GM23338 (cell line): ENCODE measurements at regions not wholly inside any gene's neighbourhood (a gene's known extent, or its start where the extent isn't known, plus 50 kb on each side); places are given as distances from the start of the nearest gene placed in this dataset.

ENCODE experiments used
- CTCF ChIP-seq, 2 experiments: fragments of 200-600 bp in 1 of 2; sonication (generic) in 1 of 2; conservative IDR thresholded peaks; 2 replicates each; pipeline versions ENCODE4 v1.5.1 to v1.6.1; 2016 to 2017; ENCODE audit warnings: antibody characterized with exemption in 2 of 2, low read depth in 2 of 2, mild to moderate bottlenecking in 2 of 2, moderate library complexity in 1 of 2
- EZH2 ChIP-seq: fragments of 200-600 bp; sonication (generic); IDR thresholded peaks from one replicate; pipeline ENCODE4 v1.8.0; 2017; ENCODE audit warnings: antibody characterized with exemption, mild to moderate bottlenecking, low read depth; ENCODE audit not compliant: unreplicated experiment
- EZH2phosphoT487 ChIP-seq: fragments of 200-600 bp; sonication (generic); IDR thresholded peaks from one replicate; pipeline ENCODE4 v1.8.1; 2018; ENCODE audit warnings: antibody characterized with exemption; ENCODE audit not compliant: unreplicated experiment
- JUNB ChIP-seq: IDR thresholded peaks from one replicate; pipeline ENCODE4 v1.6.1; 2016; ENCODE audit warnings: antibody characterized with exemption; ENCODE audit not compliant: unreplicated experiment
- POLR2AphosphoS5 ChIP-seq: IDR thresholded peaks from 2 replicates; pipeline ENCODE4 v1.6.1; 2016; ENCODE audit warnings: antibody characterized with exemption, low read depth
- STAT1 ChIP-seq: IDR thresholded peaks from one replicate; pipeline ENCODE4 v1.6.1; 2016; ENCODE audit warnings: antibody characterized with exemption; ENCODE audit not compliant: unreplicated experiment
- ZNF331 ChIP-seq: fragments of 250-450 bp; sonication (Bioruptor Pico); IDR thresholded peaks from 2 replicates; pipeline ENCODE4 v1.5.0; 2020; ENCODE audit warnings: low read depth, mild to moderate bottlenecking, moderate library complexity
- TF ChIP-seq, protein P1 (sequence below): IDR thresholded peaks from one replicate; pipeline ENCODE4 v1.6.1; 2018; ENCODE audit warnings: antibody characterized with exemption; ENCODE audit not compliant: unreplicated experiment

DNA sequence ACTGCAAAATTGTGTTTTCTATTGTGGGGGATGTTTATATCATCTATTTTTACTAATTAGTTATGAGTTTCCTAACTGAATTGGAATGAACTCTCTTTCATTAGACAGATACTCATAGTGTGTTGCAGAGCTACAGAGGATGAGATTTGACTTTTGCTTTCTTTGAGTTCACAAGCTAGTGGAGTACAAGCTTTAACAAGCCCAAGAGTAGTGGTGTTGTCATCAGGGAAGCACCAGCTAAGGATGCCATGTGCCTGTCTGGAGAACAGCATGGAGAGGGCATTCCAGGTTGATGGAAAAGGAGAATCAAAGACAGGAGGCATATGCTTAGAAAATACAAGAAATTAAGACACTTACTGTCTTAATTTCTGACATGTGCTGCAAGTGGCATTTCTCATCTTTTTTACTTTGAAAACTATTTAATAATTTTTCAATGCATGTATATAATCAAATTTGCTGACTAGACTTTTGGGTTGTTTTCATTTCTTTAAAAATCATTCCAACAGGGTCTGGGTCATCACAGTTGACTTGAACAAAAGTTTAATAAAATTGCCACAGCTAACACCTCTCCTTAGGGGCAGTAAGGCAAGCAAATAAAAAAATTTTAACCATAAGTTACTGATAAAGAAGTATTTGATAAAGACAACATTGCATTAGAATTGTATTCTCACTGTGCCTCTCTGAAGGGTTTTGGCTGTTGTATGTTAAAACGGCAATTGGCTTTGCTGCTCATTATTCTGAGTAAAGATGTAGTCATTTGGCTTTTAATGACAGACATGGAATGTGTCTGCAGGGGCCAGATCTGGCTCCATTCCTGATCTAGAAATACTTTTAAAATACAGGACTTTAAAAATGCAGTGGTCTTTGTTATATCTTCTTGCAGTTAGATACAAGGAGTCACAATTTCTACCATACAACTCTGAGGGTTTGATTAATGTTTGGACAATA lies 323.7 kb upstream of the CDH11 start:
- TF ChIP-seq CTCF (conservative IDR thresholded peaks at IDR 0.05; ENCODE audit: low read depth in 2 of 2) (no peak), EZH2phosphoT487 (no peak), EZH2 (no peak), STAT1 (no peak), POLR2AphosphoS5 (no peak), ZNF331 (CRISPR knock-in tag) (no peak), JUNB (no peak)
- TF ChIP-seq, protein P1, sequence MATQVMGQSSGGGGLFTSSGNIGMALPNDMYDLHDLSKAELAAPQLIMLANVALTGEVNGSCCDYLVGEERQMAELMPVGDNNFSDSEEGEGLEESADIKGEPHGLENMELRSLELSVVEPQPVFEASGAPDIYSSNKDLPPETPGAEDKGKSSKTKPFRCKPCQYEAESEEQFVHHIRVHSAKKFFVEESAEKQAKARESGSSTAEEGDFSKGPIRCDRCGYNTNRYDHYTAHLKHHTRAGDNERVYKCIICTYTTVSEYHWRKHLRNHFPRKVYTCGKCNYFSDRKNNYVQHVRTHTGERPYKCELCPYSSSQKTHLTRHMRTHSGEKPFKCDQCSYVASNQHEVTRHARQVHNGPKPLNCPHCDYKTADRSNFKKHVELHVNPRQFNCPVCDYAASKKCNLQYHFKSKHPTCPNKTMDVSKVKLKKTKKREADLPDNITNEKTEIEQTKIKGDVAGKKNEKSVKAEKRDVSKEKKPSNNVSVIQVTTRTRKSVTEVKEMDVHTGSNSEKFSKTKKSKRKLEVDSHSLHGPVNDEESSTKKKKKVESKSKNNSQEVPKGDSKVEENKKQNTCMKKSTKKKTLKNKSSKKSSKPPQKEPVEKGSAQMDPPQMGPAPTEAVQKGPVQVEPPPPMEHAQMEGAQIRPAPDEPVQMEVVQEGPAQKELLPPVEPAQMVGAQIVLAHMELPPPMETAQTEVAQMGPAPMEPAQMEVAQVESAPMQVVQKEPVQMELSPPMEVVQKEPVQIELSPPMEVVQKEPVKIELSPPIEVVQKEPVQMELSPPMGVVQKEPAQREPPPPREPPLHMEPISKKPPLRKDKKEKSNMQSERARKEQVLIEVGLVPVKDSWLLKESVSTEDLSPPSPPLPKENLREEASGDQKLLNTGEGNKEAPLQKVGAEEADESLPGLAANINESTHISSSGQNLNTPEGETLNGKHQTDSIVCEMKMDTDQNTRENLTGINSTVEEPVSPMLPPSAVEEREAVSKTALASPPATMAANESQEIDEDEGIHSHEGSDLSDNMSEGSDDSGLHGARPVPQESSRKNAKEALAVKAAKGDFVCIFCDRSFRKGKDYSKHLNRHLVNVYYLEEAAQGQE = no peak
